ENCODE measurements at regions not wholly inside any gene's neighbourhood (a gene's known extent, or its start where the extent isn't known, plus 50 kb on each side); places are given as distances from the start of the nearest gene placed in this dataset.

DNA sequence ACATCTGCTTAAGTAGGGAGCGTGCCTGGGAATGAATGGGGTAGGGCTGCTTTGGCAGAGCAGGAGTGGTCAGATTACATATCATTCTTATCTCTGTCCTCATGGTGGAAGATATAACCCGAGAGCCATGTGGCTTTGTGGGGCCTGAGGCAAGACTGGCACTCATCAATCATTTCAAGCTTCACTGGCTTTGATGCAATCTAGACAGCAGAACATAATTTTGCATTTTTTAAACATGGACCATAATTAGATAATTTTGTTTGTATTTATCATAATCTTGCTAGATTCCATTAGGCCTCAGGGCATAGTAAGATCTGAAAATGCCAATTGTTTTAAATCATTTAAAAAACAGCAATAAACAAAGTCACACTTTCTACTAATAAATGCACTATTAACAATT is 480.3 kb downstream of the NXPH1 start:
- no peak for TF ChIP-seq POLR2A (IDR thresholded peaks at IDR 0.05)
- TF ChIP-seq, protein P1, sequence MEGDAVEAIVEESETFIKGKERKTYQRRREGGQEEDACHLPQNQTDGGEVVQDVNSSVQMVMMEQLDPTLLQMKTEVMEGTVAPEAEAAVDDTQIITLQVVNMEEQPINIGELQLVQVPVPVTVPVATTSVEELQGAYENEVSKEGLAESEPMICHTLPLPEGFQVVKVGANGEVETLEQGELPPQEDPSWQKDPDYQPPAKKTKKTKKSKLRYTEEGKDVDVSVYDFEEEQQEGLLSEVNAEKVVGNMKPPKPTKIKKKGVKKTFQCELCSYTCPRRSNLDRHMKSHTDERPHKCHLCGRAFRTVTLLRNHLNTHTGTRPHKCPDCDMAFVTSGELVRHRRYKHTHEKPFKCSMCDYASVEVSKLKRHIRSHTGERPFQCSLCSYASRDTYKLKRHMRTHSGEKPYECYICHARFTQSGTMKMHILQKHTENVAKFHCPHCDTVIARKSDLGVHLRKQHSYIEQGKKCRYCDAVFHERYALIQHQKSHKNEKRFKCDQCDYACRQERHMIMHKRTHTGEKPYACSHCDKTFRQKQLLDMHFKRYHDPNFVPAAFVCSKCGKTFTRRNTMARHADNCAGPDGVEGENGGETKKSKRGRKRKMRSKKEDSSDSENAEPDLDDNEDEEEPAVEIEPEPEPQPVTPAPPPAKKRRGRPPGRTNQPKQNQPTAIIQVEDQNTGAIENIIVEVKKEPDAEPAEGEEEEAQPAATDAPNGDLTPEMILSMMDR (IDR thresholded peaks at IDR 0.05) = no peak

Data from testis (tissue), 2 donors.